NCI-H1436 treated with DMSO at 0.1 percent for 48 hours (cell line): ENCODE measurements at regions not wholly inside any gene's neighbourhood (a gene's known extent, or its start where the extent isn't known, plus 50 kb on each side); places are given as distances from the start of the nearest gene placed in this dataset.
"Not testable (repeated sequence)": the region's sequence is repeated elsewhere in the genome, so short reads cannot be mapped to it uniquely, and the experiment has no call there.

Source experiments
- DNase-seq: peaks from one replicate; lab custom pipeline; 2025; lab: John Stamatoyannopoulos, UW

- DNase-seq: no peak
These were observed 464.5 kb downstream of the GXYLT1 start for GRCh38 chr12:41680155-41680554.

DNA sequence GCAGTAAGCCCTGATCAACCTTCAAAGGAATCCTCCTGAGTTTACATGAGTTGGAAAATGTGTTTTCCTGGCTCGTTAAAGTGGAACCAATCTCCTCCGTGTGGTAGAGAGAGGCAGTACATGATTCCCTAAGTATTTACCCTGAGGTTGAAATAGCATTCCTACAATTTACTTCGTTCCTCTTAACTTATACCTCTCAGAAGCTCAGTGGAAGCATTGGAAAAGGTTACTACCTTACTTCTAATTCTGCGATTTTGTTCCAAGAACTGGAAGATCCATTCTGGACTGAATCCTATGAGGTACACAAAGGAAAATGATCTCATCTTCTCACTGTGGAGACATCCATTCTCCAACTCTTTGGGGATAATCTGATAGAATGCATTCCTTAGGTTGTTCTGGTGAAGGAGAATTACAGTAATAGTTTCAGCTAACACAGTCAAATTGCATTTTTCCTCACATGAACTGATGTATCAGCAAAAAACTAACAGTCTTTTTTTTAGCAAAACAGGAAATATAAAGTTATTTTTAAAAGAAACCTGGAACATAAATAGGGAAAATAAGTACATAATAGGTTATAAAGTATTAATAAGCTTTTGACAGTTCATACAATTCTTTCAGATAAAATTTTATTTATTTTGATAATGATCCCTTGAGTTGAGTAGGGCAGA is 475.6 kb downstream of the PDZRN4 start:
- DNase-seq: no peak

GRCh38 chr12:41661141-41661765 is 473.1 kb downstream of the PDZRN4 start:
- no peak for DNase-seq

DNA sequence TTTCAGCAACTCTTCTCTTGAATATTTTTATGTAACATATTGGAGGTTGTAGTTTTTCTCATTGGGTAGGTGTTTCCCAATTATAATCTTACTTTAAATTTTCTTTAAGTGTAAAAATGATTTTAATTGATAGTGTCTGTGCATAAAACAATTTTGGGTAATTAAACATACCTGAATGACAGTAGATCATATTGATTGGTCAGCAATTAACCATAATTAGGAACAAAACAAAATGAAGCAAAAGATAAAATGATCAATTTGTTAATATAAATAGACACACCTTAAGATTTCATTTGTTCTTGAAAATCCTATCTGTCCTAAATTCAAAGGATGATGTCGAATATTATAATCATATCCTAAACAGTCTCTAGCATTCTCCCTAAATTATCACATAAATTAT is 468.3 kb downstream of the PDZRN4 start:
- DNase-seq: no peak

- no peak for DNase-seq
These were observed 465.5 kb downstream of the PDZRN4 start for GRCh38 chr12:41653386-41654326.

GRCh38 chr12:41652981-41653380 is 464.9 kb downstream of the PDZRN4 start:
- no peak for DNase-seq

DNA sequence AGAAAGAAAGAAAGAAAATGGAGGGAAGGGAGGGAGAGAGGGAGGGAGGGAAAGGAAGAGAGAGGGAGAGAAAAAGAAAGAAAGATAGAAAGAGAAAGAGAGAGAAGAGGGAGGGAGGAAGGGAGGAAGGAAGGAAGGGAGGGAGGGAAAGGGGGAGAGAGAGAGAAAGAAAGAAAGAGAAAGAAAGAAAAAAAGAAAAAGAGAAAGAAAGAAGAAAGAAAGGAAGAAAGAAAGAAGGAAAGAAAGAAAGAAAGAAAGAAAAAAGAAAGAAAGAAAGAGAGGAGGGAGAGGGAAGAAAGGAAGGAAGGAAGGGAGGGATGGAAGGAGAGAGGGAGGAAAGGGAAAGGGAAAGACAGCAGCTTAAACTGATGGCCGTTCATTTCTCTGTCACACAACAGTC is 457.5 kb downstream of the PDZRN4 start:
- DNase-seq: no peak

GRCh38 chr12:41642808-41643207 is 454.7 kb downstream of the PDZRN4 start:
- not testable (repeated sequence) for DNase-seq

DNA sequence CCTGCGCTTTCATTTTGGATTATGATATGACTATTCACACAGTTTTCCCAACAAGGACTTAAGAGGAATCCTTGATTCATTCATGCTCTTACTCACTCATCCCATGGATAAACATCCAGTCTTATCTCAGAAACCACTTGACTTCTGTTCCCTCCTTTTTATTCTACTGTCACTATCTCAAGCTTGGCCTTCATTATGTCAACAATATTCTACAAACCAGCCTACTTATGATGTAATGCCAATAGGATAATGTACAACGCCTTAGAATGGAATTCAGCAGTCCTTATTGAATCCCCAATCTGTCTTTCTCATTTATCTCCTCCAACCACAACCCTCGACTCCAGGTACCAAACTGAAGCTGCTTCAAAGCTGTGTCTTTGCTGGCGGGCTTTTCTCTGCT is 448.5 kb downstream of the PDZRN4 start:
- DNase-seq: no peak

DNA sequence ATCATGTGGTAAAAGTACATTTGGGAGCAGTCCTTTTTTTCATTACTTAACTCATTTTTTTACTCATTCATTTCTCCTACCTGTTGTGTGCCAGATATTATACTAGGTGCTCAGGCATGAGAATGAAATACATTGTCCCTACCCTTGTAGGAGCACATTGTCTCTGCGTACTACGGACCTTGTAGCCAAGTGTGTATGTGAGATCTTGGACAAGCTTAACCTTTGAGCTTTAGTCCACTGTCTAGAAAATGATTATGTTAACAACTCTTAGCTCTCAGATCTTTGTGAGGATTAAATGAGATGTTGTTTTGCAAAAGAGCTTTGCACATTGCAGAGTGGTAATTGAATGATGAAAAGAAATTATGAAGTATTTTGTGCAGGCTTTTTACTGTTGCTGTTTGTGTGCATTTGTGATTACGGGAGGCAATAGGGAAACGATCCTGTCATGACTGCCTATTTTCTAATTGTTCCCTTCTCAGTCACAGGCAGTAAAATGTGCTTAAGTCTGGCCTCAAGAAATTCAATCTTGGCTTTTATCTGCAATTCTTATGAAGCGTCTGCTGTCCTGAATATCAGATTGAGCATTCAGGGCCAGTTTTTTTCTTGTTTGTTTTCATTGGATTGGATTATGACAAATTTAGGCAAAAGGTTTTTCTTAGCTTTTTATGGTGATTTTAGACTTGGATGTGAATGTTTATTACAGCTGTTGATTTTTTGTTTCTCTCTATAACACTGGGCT is 447.7 kb downstream of the PDZRN4 start:
- no peak for DNase-seq

DNA sequence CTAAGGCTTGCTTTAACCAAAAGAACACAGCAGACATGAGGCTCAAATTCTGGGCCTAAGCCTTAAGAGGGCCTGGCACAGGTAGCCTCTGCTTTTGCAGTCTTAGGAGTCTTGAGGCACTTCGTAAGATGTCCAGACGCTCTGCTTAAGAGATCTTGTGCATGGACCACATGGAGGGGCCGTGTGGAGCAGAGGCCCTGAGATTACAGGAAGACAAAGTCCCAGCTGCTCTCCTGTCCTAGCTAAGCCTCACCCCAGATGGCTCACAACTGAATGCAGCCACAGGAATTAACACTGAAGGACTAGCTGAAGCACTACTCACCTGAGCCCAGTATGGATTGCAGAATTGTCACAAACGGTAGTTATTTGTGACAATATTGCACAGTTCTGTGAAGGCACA is 446.0 kb downstream of the PDZRN4 start:
- DNase-seq: no peak

GRCh38 chr12:41629611-41630010 is 441.5 kb downstream of the PDZRN4 start:
- DNase-seq: no peak

GRCh38 chr12:41627476-41627875 is 439.4 kb downstream of the PDZRN4 start:
- no peak for DNase-seq

DNA sequence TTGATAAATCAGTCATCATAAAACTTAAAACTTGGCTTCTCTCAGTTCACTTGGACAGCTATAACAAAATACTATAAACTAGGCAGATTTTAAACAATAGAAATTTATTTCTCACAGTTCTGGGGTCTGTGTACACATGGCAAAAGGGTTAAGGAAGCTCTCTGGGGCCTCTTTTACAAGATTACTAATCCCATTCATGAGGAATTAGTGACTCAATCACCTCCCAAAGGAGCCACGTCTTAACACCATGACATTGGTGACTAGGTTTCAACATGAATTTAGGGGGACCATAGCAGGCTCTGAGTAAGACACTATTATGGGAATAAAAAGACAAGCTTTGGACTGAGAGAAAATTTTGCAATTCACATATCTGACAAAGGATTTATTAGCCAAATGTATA is 436.5 kb downstream of the PDZRN4 start:
- no peak for DNase-seq
